Jurkat, Clone E6-1 (cell line): ENCODE measurements at regions not wholly inside any gene's neighbourhood (a gene's known extent, or its start where the extent isn't known, plus 50 kb on each side); places are given as distances from the start of the nearest gene placed in this dataset.

Source experiments
- DNase-seq: peaks from one replicate; pipeline ENCODE4 v3.0.0-alpha.2; 2011; ENCODE audit warnings: low read depth, low spot score
- H3K4me3 ChIP-seq: 2 replicates; pipeline ENCODE4 v1.5.1; 2011; ENCODE audit warnings: mild to moderate bottlenecking, low read length, control low read depth, moderate library complexity

GRCh38 chr7:68529221-68529620 lies 1069.1 kb upstream of the AUTS2 start:
- no peak overlapping the region for H3K4me3 ChIP-seq

GRCh38 chr7:68535266-68535665 lies 1063.0 kb upstream of the AUTS2 start:
- DNase-seq: no peak
- H3K4me3 ChIP-seq: no peak overlapping the region

More at GRCh38 chr7:68529221-68529620, 1069.1 kb upstream of the AUTS2 start:
- DNase-seq: no peak

DNA sequence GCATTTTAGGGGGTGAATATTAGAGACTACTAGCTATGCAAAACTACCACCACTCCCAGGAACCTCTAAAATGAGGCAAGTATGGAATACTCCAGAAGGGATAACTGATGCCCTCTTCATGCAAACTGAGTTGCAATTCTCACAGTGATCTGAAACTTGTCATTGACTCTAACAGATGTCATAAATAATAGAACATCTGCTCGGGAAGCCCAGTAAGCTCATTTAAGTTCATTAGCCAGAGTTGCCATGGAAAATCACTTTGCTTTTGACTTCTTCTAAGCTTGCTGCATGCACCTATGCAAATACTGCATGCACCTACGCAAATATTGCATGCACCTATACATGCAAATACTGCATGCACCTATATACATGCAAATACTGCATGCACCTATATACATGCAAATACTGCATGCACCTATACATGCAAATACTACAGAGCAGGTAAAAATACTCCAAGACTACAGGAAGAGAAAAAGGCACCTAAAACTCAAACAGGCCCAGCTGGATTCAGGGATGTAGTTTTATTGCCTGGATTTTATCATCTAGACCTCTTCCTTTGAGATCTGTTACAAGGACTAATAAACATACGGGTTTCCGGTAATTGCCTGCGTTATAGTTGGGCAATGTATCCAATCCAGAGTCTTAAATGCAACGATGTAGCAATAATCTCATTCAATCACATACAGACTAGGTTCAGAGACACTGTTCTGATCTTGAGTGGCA lies 1061.1 kb upstream of the AUTS2 start:
- DNase-seq: no peak
- H3K4me3 ChIP-seq: no peak overlapping the region

DNA sequence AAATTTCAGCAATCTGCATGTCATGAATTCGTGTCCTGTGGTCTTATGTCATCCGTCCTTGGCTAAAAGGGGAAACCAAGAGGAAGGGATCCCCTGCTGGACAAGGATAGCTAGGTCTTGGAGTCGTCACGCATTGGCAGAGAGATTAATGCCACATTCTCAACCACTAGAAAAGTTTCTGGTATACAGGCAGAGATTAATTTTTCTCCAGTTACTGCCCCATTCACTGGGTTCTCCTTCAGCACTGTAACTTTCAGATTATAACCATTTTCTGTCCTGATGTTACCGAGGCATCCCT lies 1060.6 kb upstream of the AUTS2 start:
- DNase-seq: no peak
- H3K4me3 ChIP-seq: no peak overlapping the region

GRCh38 chr7:68542831-68543230 lies 1055.4 kb upstream of the AUTS2 start:
- DNase-seq: no peak
- H3K4me3 ChIP-seq: no peak overlapping the region

GRCh38 chr7:68544851-68545250 lies 1053.4 kb upstream of the AUTS2 start:
- DNase-seq: no peak
- no peak overlapping the region for H3K4me3 ChIP-seq

DNA sequence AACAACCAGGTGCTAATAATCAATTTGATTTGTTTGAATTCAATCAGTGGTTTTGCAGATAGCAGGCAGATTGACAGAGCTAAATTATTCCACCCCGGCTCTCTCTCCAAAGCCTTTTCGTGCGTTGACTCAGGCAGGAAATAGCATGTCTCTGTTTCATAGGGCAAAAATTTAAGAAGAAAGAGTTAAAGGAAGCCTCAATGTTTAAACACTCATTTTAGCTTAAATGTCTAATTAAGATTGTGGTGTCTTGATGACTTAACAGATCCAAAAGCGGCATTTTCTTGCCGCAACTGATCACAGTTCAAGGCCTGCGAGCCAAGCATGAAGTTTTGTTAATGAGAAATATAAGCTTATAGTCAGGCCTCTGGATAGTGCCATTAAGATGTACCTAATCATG lies 1051.1 kb upstream of the AUTS2 start:
- H3K4me3 ChIP-seq: no peak overlapping the region
- DNase-seq: no peak

- no peak for DNase-seq
- H3K4me3 ChIP-seq: no peak overlapping the region
These were observed 1050.5 kb upstream of the AUTS2 start for GRCh38 chr7:68547799-68548198.

DNA sequence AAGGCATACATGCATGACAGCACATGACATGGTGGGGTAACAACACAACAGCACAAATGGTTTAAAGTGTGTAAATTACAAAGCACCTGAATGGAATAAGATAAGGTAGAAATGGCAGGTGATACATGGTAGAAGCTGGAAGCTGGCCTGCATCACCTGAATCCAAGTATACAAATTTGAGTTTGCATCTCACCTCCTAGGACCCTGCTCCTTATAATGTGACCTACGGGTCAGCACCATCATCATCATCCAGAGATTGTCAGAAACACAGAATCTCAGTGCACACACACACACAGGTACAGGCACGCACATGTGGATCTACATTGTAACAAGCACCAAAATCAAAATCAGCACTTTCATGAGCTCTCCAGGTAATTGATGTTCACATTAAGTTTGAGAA lies 1048.2 kb upstream of the AUTS2 start:
- H3K4me3 ChIP-seq: no peak overlapping the region
- no peak for DNase-seq

DNA sequence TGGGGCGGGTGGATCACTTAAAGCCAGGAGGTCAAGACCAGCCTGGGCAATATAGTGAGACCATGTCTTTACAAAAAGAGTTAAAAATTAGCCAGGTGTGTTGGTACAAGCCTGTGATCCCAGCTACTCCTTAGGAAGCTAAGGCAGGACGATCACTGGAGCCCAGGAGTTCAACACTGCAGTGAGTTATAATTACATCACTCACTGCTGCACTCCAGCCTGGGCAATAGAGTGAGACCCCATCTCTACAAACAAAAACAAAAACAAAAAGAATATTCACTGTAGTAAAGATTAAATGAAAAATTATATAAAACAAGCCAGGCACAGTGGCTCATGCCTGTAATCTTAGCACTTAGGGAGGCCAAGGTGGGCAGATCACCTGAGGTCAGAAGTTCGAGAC lies 1047.6 kb upstream of the AUTS2 start:
- DNase-seq: no peak
- H3K4me3 ChIP-seq: no peak overlapping the region

- no peak overlapping the region for H3K4me3 ChIP-seq
- DNase-seq: no peak
These were observed 1041.7 kb upstream of the AUTS2 start for GRCh38 chr7:68556537-68556936.

DNA sequence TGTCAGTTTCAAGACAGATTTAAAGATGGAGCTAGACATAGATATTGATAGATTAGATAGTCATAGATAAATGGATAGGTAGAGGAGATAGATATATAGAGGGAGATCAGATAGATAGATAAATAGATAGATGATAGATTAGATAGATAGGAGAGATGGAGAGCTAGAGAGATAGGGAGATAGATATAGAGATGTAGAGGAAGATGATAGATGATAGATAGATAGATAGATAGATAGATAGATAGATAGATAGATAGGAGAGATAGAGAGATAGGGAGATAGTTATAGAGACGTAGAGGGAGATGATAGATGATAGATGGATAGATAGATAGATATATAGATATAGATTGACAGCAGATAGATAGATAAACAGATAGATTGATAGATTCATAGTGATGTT lies 1038.8 kb upstream of the AUTS2 start:
- H3K4me3 ChIP-seq: no peak overlapping the region
- DNase-seq: no peak

DNA sequence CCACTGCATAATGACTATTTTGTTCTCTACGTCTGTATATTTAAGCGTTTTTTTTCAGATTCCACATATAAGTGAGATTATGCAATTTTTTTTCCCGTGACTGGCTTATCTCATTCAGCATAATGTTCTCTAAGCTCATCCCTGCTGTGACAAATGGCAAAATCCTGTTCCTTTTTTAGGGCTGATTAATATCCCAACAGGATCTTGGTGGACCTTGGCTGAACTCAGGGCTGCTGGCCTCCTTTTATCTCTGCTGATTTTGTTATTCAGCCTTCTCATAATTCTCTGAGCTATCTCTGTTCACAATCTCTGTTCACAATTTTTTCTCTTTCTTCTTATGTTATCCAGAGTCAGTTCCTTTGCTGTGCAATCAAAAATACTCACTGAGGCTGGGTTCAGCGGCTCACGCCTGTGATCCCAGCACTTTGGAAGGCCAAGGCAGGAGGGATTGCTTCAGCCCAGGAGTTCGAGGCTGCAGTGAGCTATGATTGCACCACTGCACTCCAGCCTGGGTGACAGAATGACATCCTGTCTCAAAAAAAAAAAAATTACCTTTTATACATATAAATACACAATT lies 1035.9 kb upstream of the AUTS2 start:
- H3K4me3 ChIP-seq: no peak overlapping the region
- no peak for DNase-seq

DNA sequence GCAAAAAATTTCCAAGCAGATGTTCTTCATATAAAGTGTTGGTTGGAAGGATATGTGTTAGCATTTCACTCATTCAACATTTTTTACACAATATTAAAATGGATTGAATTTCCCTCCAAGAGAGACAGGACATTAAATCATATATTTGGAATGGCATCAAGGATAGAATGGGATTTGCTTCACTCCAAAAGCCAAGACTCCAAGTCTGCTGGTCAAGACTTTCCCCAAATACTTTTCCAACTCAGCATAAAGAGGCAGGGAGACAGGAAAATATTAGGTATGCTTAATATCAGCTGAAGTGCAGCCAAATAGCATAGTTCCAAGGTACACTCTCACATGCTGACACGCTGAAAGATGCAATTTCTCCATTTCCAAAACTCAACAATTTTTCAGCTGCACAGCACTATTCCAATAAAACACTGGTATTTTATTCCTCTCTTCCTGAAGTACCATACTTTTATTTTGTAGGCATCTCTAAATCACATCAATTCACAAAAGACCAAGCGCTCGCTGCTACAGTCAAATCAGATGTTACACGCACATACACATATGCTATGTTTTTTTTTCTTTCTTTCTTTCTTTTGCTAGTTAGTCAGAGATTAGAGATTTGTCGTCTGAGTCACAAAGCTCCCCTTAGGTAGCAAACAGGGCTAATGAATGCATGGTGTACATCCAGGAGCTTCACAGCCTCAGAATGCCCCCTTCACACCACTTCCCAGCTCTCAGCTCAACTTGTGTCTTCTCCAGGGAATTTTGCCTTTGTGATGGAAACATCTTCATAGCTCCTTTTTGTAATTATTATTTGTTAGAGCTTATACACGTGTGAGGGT lies 1033.8 kb upstream of the AUTS2 start:
- DNase-seq: no peak
- H3K4me3 ChIP-seq: no peak overlapping the region

GRCh38 chr7:68571286-68571685 lies 1027.0 kb upstream of the AUTS2 start:
- H3K4me3 ChIP-seq: no peak overlapping the region
- no peak for DNase-seq

DNA sequence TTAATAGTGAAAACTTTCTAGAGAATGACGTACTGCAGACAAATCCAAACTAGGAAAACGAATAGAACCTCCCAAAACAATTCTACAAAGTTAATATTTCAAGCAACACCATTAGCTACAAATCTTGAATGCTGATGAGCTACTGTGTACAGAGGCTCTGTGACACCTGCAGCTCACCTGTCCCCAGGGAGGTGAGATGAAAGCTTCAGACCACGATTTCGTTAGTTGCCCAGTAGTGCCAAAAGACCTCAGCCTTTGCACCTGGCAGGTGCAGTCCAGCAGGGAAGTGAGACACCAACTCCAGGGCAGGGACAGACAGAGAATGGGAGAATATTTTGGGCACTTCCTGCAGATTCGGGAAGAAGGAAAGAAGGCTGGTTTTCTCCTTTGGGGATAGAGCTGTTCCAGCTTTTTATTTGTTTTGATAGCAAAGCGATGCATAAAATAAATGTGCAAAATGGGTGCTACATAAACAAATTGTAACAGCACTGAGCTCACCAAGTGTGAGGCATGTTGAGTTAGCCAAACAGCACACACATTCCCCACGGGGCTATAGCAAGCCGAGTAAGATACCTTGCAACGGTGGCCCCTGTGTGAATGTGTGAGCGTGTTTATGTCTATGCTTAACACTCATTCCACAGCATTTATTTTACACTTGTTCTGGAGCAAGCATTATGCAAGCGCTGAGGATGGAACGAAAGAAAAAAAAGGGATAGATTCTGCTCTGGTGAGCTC lies 1024.8 kb upstream of the AUTS2 start:
- H3K4me3 ChIP-seq: no peak overlapping the region
- no peak for DNase-seq

- DNase-seq: no peak
- H3K4me3 ChIP-seq: no peak overlapping the region
These were observed 1021.9 kb upstream of the AUTS2 start for GRCh38 chr7:68576366-68576765.

GRCh38 chr7:68581417-68581816 lies 1016.9 kb upstream of the AUTS2 start:
- no peak overlapping the region for H3K4me3 ChIP-seq
- no peak for DNase-seq

DNA sequence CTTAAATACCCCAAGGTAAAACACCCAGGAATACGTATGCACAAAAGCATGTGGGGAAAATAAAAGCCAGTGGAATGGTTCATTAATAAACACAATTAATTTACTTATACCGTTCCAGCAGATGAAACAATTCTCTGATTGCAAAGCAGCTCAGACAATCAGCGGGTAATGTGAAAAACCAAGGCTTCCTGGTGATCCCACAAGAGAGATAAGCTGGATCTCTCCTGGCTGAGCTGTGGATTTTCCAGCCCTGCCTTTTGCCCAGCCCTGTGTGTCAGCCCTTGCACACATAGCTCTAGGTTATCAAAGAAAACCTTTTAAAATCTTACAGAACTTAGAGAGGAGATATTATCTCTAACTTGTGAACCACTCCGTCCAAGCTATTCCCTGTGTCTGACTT lies 1010.7 kb upstream of the AUTS2 start:
- no peak overlapping the region for H3K4me3 ChIP-seq
- no peak for DNase-seq

- DNase-seq: no peak
- no peak overlapping the region for H3K4me3 ChIP-seq
These were observed 996.4 kb upstream of the AUTS2 start for GRCh38 chr7:68601826-68602225.
